Fibroblast of villous mesenchyme (primary cell): ENCODE measurements at regions not wholly inside any gene's neighbourhood (a gene's known extent, or its start where the extent isn't known, plus 50 kb on each side); places are given as distances from the start of the nearest gene placed in this dataset.
A peak's percentile ranks its signal among the peaks of the same experiment; 100 is the strongest.
"Not testable (repeated sequence)": the region's sequence is repeated elsewhere in the genome, so short reads cannot be mapped to it uniquely, and the experiment has no call there.

Experiments used
- DNase-seq: peaks from one replicate; pipeline ENCODE4 v3.0.0-alpha.2; 2010; ENCODE audit warnings: low read depth
- H3K4me3 ChIP-seq: 2 replicates; pipeline ENCODE4 v1.5.1; 2011; ENCODE audit warnings: low read depth, mild to moderate bottlenecking, low read length
- CTCF ChIP-seq: IDR thresholded peaks from 2 replicates; pipeline ENCODE4 v1.5.1; 2012; ENCODE audit warnings: low read depth, mild to moderate bottlenecking, low read length; ENCODE audit not compliant: insufficient read depth

GRCh38 chr11:91299980-91300379, 924.6 kb upstream of the FAT3 start:
- TF ChIP-seq CTCF = no peak
- no peak overlapping the region for H3K4me3 ChIP-seq
- DNase-seq = peak; percentile 42

DNA sequence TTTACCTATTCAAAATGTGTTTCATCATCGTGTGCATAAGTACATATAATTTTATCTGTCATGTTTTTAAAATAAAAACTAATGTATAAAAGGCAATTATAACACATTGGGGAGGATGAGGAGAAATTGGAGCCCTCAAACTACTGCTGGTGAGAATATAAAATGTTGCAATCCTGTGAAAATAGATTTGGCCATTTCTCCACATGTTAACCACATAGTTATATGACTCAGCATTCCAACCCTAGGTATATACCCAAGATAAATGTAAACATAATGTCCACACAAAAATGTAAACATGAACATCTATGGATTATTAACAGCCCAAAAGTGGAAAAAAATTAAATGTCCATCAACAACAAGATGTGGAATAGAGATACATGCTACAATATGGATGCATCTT, 928.0 kb upstream of the FAT3 start:
- H3K4me3 ChIP-seq = no peak overlapping the region
- peak; percentile 57 for DNase-seq
- no peak for TF ChIP-seq CTCF

GRCh38 chr11:91295591-91295990, 929.0 kb upstream of the FAT3 start:
- no peak for TF ChIP-seq CTCF
- DNase-seq = no peak
- H3K4me3 ChIP-seq = no peak overlapping the region

- TF ChIP-seq CTCF = no peak
- H3K4me3 ChIP-seq = no peak overlapping the region
- no peak for DNase-seq
Observed at GRCh38 chr11:91293119-91293518, 931.5 kb upstream of the FAT3 start.

DNA sequence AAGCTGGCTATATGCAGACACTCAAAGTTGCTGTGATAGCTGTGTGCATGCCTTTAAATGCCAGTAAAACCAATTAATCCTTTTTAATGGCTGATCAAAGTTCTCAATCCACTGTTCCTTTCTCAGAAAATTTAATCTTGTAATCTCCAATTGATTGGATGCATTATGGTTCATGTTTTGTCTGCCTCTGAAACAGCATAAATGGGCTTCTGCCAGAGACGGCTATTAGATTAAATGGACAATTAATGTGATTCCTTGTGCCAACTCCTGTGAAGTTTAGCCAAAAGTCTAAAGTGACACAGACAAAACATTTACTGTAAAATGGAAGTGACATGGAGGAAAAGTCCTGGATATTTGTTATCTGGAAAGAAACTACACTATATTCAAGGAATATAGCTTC, 952.5 kb upstream of the FAT3 start:
- H3K4me3 ChIP-seq = no peak overlapping the region
- TF ChIP-seq CTCF = no peak
- DNase-seq = no peak

GRCh38 chr11:91268512-91269295, 955.9 kb upstream of the FAT3 start:
- not testable (repeated sequence) for H3K4me3 ChIP-seq, DNase-seq

DNA sequence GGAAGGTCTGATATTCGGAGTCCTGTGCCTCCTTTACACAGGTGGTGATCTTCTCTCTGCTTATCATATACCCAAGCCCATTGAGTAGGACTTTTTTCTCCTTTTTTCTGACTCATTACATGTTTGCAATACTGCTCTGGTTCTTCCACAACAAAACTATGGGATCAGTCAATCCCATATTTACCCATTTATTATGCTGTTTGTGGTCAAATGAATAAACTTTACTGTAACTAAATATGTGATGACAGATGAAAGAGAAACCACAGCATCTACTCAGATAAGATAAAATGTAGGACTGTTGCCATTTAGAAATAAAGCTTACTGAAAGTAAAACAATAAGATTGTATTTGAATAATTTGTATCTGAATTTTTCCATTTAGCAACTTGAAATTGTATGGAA, 958.7 kb upstream of the FAT3 start:
- peak; percentile 26 for DNase-seq
- no peak overlapping the region for H3K4me3 ChIP-seq
- TF ChIP-seq CTCF = no peak
